Right atrium auricular region (tissue), 2 donors: ENCODE measurements at regions not wholly inside any gene's neighbourhood (a gene's known extent, or its start where the extent isn't known, plus 50 kb on each side); places are given as distances from the start of the nearest gene placed in this dataset.

Experiments used
- DNase-seq: peaks from one replicate; pipeline ENCODE4 v3.0.0-alpha.2; 2019; ENCODE audit warnings: low spot score
- H3K27ac ChIP-seq, 2 donors: fragments of 200-600 bp; sonication (generic); 1 replicate in 1 of 2; 2 replicates in 1 of 2; pipeline ENCODE4 v1.5.1; 2016 to 2019
- H3K27me3 ChIP-seq, 2 donors: fragments of 200-600 bp; sonication (generic); one replicate each; pipeline versions ENCODE4 v1.5.1 to v1.6.0; 2017 to 2019
- H3K36me3 ChIP-seq: fragments of 200-600 bp; sonication (generic); one replicate; pipeline ENCODE4 v1.5.1; 2016
- H3K4me1 ChIP-seq, 2 donors: fragments of 200-600 bp; sonication (generic); one replicate each; pipeline versions ENCODE4 v1.5.1 to v1.6.0; 2017 to 2019
- H3K4me3 ChIP-seq, 2 donors: fragments of 200-600 bp; sonication (generic); 1 replicate in 1 of 2; 2 replicates in 1 of 2; pipeline ENCODE4 v1.5.1; 2017 to 2019; ENCODE audit warnings: mild to moderate bottlenecking in 1 of 2, moderate library complexity in 1 of 2
- H3K9me3 ChIP-seq, 2 donors: fragments of 200-600 bp; sonication (generic); one replicate each; pipeline ENCODE4 v1.5.1; 2019
- TF ChIP-seq, protein P1 (sequence below), 2 donors: fragments of 200-600 bp; sonication (generic); IDR thresholded peaks; one replicate each; pipeline ENCODE4 v1.5.1; 2019; ENCODE audit warnings: antibody characterized with exemption in 2 of 2

DNA sequence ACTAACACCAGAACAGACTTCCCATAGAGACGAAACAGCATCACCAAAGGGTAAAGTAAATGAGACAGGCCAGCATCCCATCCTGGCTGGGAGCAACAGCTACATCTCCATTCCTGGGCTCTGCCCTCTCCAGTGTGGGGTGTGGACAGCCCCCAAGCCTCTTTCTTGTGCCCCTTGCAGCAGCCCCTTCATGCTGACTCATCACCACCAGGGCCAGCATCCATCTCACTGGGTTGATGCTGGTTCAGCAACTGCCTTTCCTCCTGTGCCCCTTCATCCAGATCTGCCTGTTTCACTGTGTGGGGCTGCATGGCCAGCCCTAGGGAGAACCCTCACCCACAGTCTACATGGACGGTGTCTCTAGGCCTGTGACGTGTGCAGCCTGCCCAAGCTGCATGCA, 569.1 kb upstream of the TBX3 start:
- no peak for DNase-seq
- H3K4me3 ChIP-seq, result no peak overlapping the region
- TF ChIP-seq, protein P1, sequence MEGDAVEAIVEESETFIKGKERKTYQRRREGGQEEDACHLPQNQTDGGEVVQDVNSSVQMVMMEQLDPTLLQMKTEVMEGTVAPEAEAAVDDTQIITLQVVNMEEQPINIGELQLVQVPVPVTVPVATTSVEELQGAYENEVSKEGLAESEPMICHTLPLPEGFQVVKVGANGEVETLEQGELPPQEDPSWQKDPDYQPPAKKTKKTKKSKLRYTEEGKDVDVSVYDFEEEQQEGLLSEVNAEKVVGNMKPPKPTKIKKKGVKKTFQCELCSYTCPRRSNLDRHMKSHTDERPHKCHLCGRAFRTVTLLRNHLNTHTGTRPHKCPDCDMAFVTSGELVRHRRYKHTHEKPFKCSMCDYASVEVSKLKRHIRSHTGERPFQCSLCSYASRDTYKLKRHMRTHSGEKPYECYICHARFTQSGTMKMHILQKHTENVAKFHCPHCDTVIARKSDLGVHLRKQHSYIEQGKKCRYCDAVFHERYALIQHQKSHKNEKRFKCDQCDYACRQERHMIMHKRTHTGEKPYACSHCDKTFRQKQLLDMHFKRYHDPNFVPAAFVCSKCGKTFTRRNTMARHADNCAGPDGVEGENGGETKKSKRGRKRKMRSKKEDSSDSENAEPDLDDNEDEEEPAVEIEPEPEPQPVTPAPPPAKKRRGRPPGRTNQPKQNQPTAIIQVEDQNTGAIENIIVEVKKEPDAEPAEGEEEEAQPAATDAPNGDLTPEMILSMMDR (IDR thresholded peaks at IDR 0.05), result no peak
- H3K9me3 ChIP-seq, result no peaks in the 10 kb centered on the region
- H3K36me3 ChIP-seq, result no peaks in the 10 kb centered on the region
- no peaks in the 10 kb centered on the region for H3K4me1 ChIP-seq
- no peaks in the 10 kb centered on the region for H3K27me3 ChIP-seq
- H3K27ac ChIP-seq, result no peak overlapping the region

DNA sequence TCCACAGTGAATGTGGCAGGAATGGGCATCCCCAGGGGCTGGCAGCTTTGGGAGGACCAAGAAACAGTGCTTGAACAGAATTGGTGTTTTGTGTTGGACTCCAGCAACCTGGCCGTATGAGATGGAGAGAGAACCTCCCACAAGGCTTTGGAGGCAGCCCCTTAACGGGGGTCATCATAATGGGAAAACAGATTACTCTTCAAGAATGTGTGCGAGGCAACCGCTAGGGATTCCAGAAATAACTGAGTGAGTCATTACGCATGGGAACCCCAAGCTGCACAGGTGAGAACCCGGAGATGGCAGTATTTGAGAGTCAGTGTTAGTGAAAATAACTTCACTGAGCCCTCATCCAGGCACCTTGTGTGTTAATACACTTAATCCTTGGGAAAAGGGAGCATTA, 567.8 kb upstream of the TBX3 start:
- DNase-seq, result no peak
- no peak overlapping the region for H3K4me3 ChIP-seq
- no peaks in the 10 kb centered on the region for H3K27me3 ChIP-seq
- TF ChIP-seq, protein P1 (IDR thresholded peaks at IDR 0.05), result no peak
- H3K9me3 ChIP-seq, result no peaks in the 10 kb centered on the region
- H3K4me1 ChIP-seq, result no peaks in the 10 kb centered on the region
- H3K27ac ChIP-seq, result no peak overlapping the region
- no peaks in the 10 kb centered on the region for H3K36me3 ChIP-seq

DNA sequence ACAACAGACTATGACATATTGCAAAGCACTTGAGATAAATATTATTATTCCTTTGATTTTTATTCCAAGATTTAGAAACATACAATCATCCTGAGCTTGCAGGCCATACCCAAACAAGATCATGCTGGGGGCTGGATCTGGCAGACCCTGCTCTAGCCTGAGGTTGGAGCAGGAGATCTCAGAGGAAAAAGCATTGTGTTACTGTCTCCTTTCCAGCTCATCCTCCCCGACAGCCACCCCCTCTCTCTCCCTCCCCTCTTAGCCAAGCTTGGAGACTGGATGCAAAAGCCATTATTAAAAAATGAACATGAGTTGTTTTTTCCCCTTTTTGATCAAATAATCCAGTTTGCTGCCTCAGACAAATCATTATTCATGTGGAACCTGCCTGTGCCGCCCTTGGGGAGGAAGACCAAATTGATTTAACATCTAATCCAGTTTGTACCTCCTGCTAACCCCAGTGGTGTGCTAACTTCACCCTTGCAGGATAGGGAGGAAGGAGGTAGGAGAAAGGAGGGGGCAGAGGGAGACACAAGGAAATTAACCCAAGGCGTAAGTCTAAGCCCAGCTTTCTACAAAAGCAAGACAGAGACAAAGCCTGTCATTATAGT, 565.8 kb upstream of the TBX3 start:
- TF ChIP-seq, protein P1 (IDR thresholded peaks at IDR 0.05), result no peak
- H3K27ac ChIP-seq, result no peak overlapping the region
- no peaks in the 10 kb centered on the region for H3K4me1 ChIP-seq
- no peaks in the 10 kb centered on the region for H3K9me3 ChIP-seq
- no peak overlapping the region for H3K4me3 ChIP-seq
- no peaks in the 10 kb centered on the region for H3K36me3 ChIP-seq
- DNase-seq, result no peak
- no peaks in the 10 kb centered on the region for H3K27me3 ChIP-seq

DNA sequence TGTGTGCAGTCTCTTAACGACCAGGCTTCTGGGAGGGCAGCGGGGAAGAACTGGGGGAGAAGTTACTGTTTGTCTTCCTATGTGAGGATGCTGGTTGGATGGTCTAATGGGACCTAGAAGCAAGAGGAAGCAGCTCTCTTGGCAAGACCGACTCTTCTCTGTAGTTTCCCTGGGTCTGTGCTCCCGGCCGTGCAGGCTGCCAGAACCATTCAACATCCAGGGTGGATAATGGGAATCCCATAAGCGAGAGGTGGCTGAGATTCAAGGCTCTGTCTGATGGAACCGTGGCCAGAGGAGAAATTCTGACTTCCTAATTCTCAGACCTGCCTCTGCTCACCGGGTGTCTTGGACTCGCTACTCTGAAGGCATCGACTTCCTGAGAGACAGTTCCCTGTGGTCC, 561.0 kb upstream of the TBX3 start:
- no peaks in the 10 kb centered on the region for H3K4me1 ChIP-seq
- H3K4me3 ChIP-seq, result no peak overlapping the region
- TF ChIP-seq, protein P1 (IDR thresholded peaks at IDR 0.05), result no peak
- H3K27me3 ChIP-seq, result no peaks in the 10 kb centered on the region
- no peak for DNase-seq
- H3K9me3 ChIP-seq, result no peaks in the 10 kb centered on the region
- no peaks in the 10 kb centered on the region for H3K36me3 ChIP-seq
- H3K27ac ChIP-seq, result no peak overlapping the region

DNA sequence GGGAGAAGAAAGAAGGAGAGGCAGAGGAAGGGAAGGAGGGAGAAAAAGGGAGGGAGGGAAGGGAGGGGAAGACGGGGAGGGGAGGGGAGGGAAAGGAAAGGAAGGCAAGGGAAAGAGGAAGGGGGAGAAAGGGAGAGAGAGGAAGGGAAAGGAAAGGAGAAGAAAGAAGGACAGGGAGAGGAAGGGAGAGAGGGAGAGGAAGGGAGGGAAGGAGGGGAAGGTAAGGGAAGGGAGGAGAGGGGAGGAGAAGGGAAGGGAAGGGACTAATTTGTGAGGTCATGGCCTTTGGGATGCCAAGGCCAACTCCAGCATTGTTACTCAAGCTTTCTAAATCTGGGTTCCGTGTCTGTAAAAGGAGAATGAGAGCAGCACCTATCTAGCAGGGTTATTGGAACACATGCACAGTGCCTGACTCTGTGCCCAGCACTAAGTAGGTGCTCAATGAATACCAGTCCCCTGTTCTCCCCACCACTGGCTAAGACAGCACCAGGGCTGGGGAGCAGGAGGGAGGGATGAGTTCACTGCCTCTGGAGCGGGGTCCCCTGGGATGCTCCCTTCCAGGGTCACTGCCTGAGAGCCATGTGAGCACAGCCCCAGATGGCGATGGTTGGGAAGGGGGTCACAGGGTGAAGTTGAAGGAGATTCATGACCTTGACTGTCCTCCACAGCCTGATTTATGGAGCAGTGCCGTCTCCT, 560.1 kb upstream of the TBX3 start:
- Histone ChIP-seq H3K4me3 (no peak overlapping the region), H3K36me3 (no peaks in the 10 kb centered on the region), H3K27ac (no peak overlapping the region), H3K27me3 (no peaks in the 10 kb centered on the region), H3K9me3 (no peaks in the 10 kb centered on the region), H3K4me1 (no peaks in the 10 kb centered on the region)
- no peak for DNase-seq
- TF ChIP-seq, protein P1 (IDR thresholded peaks at IDR 0.05), result no peak

DNA sequence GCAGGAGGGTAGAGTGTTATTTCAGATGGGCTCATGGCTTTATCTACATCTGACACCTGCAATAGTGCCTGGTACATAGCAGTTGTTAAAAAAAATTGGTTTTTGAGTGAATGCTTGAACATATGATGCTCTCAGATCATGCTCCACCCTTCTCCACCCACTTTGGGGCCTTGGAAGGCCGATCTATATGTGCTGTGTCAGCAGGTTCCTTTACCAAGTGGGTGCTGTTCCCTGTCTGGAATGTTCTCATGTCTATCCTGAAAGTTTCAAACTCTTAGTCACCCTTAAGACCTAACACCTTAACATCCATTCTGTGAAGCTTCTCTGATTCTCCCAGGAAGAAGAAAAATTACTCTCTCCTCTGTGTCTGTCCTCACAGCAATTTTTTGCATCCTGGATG, 556.3 kb upstream of the TBX3 start:
- Histone ChIP-seq H3K27ac (no peak overlapping the region), H3K9me3 (no peaks in the 10 kb centered on the region), H3K27me3 (no peaks in the 10 kb centered on the region), H3K4me3 (no peak overlapping the region), H3K36me3 (no peaks in the 10 kb centered on the region), H3K4me1 (no peaks in the 10 kb centered on the region)
- no peak for DNase-seq
- TF ChIP-seq, protein P1 (IDR thresholded peaks at IDR 0.05), result no peak
